ENCODE measurements at regions not wholly inside any gene's neighbourhood (a gene's known extent, or its start where the extent isn't known, plus 50 kb on each side); places are given as distances from the start of the nearest gene placed in this dataset.
"Not testable (repeated sequence)": the region's sequence is repeated elsewhere in the genome, so short reads cannot be mapped to it uniquely, and the experiment has no call there.

- TF ChIP-seq SNAI2 (CRISPR knock-in tag; IDR thresholded peaks at IDR 0.05) (no peak), CSRNP3 (CRISPR knock-in tag; IDR thresholded peaks at IDR 0.05) (no peak), CSDC2 (CRISPR knock-in tag; IDR thresholded peaks at IDR 0.05) (no peak), ZNF70 (CRISPR knock-in tag; IDR thresholded peaks at IDR 0.05) (no peak)
- ATAC-seq, result no peak
These were observed 112.3 kb upstream of the GRK3 start for GRCh38 chr22:25452116-25452700.

DNA sequence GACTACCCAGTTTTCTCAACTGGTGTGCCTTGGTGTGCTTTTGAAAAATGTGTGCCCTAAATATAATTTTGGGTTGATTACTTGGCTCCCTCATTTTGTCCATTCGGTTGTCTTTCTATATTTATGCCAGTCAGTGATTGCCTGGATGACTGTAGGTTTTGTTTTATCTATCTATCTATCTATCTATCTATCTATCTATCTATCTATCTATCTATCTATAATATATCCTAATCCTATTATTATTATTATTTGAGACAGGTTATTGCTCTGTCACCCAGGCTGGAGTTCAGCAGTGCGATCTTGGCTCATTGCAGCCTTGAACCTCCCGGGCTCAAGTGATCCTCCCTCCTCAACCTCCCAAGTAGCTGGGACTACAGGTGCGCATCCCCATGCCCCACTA, 111.4 kb upstream of the GRK3 start:
- no peak for ATAC-seq
- TF ChIP-seq ZNF565 (CRISPR knock-in tag; conservative IDR thresholded peaks at IDR 0.05; ENCODE audit: low read depth) (no peak), TCF4 (CRISPR knock-in tag; IDR thresholded peaks at IDR 0.05; ENCODE audit: borderline replicate concordance) (no peak), TOX (CRISPR knock-in tag; IDR thresholded peaks at IDR 0.05; ENCODE audit: borderline replicate concordance) (no peak), ZFP30 (CRISPR knock-in tag; IDR thresholded peaks at IDR 0.05) (no peak), RARB (CRISPR knock-in tag; IDR thresholded peaks at IDR 0.05) (no peak), CSRNP3 (CRISPR knock-in tag; IDR thresholded peaks at IDR 0.05) (no peak), PPARA (CRISPR knock-in tag; IDR thresholded peaks at IDR 0.05; ENCODE audit: borderline replicate concordance) (no peak), ZFP3 (CRISPR knock-in tag; IDR thresholded peaks at IDR 0.05) (no peak), ISL1 (CRISPR knock-in tag; IDR thresholded peaks at IDR 0.05) (no peak), ZNF70 (CRISPR knock-in tag; IDR thresholded peaks at IDR 0.05) (no peak), ZNF8 (CRISPR knock-in tag; IDR thresholded peaks at IDR 0.05) (no peak)
- TF ChIP-seq, protein P1, sequence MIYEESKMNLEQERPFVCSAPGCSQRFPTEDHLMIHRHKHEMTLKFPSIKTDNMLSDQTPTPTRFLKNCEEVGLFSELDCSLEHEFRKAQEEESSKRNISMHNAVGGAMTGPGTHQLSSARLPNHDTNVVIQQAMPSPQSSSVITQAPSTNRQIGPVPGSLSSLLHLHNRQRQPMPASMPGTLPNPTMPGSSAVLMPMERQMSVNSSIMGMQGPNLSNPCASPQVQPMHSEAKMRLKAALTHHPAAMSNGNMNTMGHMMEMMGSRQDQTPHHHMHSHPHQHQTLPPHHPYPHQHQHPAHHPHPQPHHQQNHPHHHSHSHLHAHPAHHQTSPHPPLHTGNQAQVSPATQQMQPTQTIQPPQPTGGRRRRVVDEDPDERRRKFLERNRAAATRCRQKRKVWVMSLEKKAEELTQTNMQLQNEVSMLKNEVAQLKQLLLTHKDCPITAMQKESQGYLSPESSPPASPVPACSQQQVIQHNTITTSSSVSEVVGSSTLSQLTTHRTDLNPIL (CRISPR knock-in tag; IDR thresholded peaks at IDR 0.05; ENCODE audit: low read depth), result no peak
- TF ChIP-seq, protein P2, sequence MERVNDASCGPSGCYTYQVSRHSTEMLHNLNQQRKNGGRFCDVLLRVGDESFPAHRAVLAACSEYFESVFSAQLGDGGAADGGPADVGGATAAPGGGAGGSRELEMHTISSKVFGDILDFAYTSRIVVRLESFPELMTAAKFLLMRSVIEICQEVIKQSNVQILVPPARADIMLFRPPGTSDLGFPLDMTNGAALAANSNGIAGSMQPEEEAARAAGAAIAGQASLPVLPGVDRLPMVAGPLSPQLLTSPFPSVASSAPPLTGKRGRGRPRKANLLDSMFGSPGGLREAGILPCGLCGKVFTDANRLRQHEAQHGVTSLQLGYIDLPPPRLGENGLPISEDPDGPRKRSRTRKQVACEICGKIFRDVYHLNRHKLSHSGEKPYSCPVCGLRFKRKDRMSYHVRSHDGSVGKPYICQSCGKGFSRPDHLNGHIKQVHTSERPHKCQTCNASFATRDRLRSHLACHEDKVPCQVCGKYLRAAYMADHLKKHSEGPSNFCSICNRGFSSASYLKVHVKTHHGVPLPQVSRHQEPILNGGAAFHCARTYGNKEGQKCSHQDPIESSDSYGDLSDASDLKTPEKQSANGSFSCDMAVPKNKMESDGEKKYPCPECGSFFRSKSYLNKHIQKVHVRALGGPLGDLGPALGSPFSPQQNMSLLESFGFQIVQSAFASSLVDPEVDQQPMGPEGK (CRISPR knock-in tag; IDR thresholded peaks at IDR 0.05; ENCODE audit: borderline replicate concordance), result no peak

GRCh38 chr22:25453557-25453956, 110.9 kb upstream of the GRK3 start:
- no peak for ATAC-seq
- TF ChIP-seq GLIS3 (CRISPR knock-in tag; IDR thresholded peaks at IDR 0.05), result no peak
- no peak for TF ChIP-seq ISL1 (CRISPR knock-in tag; IDR thresholded peaks at IDR 0.05)

- ATAC-seq, result not testable (repeated sequence)
These were observed 108.0 kb upstream of the GRK3 start for GRCh38 chr22:25456300-25457043.

DNA sequence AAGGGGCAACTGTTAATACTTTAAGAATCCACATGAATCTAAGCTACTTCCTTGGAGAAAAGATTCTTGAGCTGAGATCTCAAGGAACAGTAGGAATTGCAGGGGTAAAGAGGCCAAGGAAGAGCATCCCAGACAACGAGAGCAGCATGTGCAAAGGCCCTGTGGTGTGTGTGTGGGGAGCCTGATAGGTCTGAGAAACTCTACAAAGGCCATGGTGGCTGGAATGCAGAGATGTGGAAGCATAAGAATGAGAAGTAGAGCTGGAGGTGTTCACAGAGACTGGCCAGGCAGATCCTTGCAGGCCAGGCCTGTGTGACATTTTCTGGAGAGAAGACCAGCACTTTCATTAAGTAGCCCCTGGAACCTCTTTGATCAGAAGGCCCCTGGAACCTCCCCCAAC, 105.8 kb upstream of the GRK3 start:
- not testable (repeated sequence) for ATAC-seq

GRCh38 chr22:25460682-25461081, 103.8 kb upstream of the GRK3 start:
- ATAC-seq, result not testable (repeated sequence)

- ATAC-seq, result no peak
- TF ChIP-seq PPARA (CRISPR knock-in tag; IDR thresholded peaks at IDR 0.05; ENCODE audit: borderline replicate concordance) (no peak), TCF4 (CRISPR knock-in tag; IDR thresholded peaks at IDR 0.05; ENCODE audit: borderline replicate concordance) (no peak), CSDC2 (CRISPR knock-in tag; IDR thresholded peaks at IDR 0.05) (no peak), RARB (CRISPR knock-in tag; IDR thresholded peaks at IDR 0.05) (no peak), BACH2 (CRISPR knock-in tag; IDR thresholded peaks at IDR 0.05; ENCODE audit: borderline replicate concordance) (no peak), OSR1 (CRISPR knock-in tag; IDR thresholded peaks at IDR 0.05) (no peak), ZC3H10 (CRISPR knock-in tag; IDR thresholded peaks at IDR 0.05) (no peak), ZFP3 (CRISPR knock-in tag; IDR thresholded peaks at IDR 0.05) (no peak), TSHZ2 (CRISPR knock-in tag; IDR thresholded peaks at IDR 0.05) (no peak)
- TF ChIP-seq, protein P1 (CRISPR knock-in tag; IDR thresholded peaks at IDR 0.05; ENCODE audit: low read depth), result no peak
These were observed 103.2 kb upstream of the GRK3 start for GRCh38 chr22:25461301-25461700.
